GM19043 (cell line): ENCODE measurements at regions not wholly inside any gene's neighbourhood (a gene's known extent, or its start where the extent isn't known, plus 50 kb on each side); places are given as distances from the start of the nearest gene placed in this dataset.

Experiments used
- ATAC-seq: cut with Tn5 transposase; IDR thresholded peaks from one replicate; pipeline ENCODE4 v1.9.1; 2021; ENCODE audit warnings: low read depth; ENCODE audit not compliant: unreplicated experiment

DNA sequence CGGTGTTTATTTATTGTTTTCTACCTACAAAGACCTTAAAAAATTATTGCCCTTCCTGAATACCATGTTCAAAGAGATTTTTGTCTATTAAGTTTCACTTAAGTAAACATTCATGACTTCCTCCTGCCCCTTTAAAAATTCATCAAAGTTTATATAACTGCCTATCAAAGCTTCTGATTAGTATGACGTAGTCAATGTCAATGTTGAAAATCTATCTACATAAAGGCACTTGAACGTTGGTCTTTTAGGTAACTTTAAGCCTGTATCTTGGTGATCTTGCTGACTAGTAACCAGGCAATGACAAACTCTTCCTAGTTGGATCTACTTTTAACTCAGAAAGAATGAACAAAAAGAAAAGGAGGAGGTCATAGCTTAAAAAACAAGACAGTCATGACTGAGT is 97.2 kb downstream of the MAIP1 start:
- ATAC-seq, result no peak

DNA sequence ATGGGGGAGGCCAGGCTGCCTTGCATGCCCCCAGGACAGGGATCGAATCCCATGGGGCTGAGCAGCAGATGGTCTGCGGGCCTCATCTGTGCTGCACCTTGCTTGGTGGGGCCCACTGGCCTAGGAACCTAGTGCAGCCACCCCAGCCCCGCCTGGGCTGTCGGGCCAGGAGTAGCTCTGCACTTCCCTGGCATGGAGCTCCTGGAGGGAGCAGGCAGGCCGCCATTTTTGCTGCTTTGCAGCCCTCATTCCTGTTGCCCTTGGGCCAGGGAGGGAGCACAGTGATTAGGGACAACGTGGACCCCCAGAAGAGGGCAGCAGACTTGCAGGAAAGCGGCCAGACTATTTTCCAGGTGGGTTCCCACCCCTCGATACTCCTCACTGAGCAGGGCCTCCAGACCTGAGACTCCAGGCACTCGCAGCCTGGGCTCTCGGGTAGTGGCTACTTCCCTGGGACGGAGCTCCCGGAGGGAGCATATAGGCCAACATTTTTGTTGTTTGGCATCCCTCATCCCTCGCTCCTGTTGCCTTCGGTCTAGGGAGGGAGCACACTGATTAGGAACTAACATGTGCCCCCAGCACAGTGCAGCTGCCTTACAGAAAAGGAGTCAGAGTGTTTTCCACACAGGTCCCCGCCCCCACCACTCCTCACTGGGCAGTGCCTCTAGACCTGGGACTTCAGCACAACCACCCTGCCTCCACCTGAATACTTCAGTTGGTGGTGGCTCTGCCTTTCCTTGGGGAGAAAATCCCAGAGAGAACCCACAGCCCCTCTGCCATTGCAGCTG is 99.5 kb downstream of the MAIP1 start:
- no peak for ATAC-seq

DNA sequence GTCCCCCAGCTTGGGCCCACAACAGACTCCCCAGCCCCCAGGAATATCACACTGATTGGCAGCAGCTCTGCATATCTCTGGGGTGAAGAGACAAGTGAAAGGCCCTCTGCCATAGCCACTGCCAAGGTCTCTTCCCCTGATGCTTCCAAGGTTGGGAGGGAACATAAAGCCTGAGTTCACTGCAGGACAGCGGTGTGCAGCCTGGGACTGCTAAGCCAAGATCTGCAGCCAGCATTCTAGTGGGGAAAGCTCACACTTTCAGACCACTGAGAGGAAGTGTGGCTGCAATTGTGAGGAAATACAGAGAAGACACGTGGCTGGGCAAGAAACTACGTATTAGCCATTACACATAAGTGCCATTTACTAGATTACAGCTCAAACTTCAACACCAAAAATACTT is 100.7 kb downstream of the MAIP1 start:
- ATAC-seq, result no peak

DNA sequence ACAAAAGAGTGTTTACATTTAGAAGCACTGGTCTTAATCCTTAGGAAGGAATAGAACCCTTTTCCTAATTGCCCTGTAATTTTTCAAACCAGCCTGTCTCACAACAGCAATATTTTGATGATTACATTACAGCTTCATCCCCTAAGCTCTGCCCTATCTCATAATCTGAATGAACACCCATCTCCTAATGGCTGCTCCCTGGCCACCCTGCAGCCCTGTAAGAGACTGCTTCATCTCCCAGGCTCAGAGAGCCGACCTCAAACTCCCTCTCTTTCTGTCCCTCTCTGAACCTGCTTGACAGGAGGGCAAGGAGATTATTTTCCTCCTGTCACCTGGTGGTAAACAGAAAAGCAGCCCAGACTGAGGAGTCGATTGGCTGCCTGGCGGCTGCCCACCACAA is 107.8 kb downstream of the MAIP1 start:
- no peak for ATAC-seq

- no peak for ATAC-seq
Observed at GRCh38 chr2:200064879-200065278, 109.5 kb downstream of the MAIP1 start.

- ATAC-seq, result no peak
Observed at GRCh38 chr2:200065477-200065876, 110.1 kb downstream of the MAIP1 start.

GRCh38 chr2:200066417-200066816 is 111.0 kb downstream of the MAIP1 start:
- no peak for ATAC-seq

- ATAC-seq, result no peak
Observed at GRCh38 chr2:200068642-200069041, 113.3 kb downstream of the MAIP1 start.

GRCh38 chr2:200077210-200077650 is 121.8 kb downstream of the MAIP1 start:
- no peak for ATAC-seq

DNA sequence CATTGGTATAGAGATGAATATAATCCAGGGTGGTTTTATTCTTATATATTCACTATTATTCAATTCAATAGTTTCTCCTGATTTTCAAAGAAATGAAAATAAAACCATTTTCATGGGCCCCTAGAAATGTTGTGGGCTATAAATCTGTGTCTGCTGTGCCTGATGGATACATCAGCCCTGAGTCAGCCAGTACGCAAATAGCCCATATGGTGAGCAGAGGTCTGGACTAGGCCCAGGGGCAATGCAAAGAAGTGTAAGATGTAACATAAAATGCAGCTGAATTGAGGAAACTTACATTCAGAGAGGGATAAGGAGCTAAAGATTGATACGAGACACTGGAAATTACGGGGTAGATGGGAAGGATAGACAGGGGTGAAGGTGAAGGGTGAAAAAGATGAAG is 122.5 kb downstream of the MAIP1 start:
- ATAC-seq, result no peak

- ATAC-seq, result no peak
Observed at GRCh38 chr2:200079356-200079755, 124.0 kb downstream of the MAIP1 start.

DNA sequence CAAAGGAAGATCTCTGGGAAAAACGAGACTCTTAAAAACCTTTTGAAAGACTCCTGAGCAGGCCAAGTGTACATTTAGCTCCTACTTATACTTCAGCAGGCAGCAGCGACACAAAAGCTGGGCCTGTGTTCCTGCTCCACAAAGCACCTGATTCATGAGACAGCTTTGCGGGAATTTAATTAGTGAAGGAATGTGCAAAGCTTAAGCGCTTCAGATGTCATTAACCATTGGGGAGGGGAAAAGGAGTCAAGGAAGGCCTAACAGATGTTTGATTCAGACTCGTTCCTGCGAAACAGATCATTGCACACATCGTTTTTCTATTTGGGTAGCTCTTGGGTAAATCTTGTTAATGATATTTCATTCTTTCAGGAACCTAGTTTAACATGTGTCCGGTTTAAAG is 125.9 kb downstream of the MAIP1 start:
- ATAC-seq, result no peak

DNA sequence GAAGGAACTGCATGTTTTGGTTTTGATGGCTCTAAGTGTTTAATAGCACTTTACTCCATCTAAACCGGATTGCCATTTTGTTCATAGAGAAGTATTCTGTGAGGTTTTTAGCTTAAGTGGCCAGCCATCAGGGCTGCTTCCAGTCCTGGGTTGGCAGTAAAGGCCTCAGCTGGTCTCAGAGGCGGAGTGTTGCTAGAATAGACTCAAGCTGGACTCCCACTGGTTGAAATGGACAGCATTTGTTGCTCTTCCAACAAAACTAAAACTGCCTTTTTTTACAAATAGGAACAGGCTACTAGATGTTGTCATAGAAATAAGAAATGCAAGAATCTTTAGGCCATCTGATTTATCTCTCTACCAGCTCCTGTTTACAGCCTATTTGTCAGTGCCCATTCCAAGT is 126.4 kb downstream of the MAIP1 start:
- no peak for ATAC-seq

DNA sequence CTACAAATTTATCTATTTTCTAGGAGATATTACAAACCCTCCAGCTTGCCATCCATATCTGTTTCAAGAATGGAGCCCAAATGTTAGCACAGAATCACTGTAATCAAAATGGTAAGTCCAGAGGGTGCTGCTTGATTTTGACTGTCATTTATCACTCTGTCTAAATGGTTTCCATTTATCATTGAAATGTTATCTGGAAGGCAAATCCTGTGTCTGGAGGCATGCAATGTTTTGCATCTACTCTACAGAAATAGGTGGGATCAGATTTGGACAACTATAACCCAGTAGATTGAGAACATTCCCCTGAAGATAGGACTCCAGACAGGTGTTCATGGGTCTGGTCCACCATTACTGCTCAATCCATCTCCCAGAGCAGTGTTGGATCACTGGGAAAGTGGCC is 128.7 kb downstream of the MAIP1 start:
- ATAC-seq, result no peak

DNA sequence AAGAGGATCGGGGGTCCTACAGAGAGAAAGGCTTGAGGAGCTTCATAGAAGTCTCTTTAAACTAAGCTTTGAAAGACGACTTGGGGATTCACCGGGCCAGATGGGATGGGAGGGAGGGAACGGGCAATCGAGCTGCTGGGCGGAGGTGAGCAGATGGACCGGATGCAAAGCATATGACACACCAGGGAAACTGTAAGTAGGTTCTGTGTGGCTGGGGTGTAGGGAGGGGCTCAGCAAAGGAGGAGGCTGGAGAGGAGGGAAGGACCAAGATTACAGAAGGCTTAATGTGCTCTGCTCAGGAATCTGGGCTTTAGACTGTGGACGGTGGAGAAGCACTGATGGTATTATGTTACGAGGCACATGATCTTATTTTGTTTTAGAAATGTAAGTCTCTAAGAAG is 131.5 kb downstream of the MAIP1 start:
- ATAC-seq, result no peak

DNA sequence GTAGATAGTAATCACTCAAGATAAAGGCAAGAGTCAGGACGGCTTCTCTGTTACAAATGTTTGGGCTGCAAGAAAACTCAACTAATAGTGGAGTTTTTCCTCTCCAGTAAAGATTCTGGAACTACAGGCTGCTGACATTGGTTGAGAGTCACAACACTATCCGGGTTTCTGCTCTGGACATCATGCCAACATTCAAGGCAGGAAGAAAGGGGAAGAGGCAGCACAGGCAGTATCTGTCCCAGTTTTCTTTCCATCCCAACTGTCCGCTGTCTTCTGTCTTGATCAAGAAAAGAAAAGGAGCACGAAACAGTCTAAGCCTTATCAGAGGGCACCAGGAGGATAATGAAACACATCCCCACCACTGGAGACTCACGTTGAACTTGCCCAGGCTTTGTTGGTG is 132.1 kb downstream of the MAIP1 start:
- ATAC-seq, result no peak

DNA sequence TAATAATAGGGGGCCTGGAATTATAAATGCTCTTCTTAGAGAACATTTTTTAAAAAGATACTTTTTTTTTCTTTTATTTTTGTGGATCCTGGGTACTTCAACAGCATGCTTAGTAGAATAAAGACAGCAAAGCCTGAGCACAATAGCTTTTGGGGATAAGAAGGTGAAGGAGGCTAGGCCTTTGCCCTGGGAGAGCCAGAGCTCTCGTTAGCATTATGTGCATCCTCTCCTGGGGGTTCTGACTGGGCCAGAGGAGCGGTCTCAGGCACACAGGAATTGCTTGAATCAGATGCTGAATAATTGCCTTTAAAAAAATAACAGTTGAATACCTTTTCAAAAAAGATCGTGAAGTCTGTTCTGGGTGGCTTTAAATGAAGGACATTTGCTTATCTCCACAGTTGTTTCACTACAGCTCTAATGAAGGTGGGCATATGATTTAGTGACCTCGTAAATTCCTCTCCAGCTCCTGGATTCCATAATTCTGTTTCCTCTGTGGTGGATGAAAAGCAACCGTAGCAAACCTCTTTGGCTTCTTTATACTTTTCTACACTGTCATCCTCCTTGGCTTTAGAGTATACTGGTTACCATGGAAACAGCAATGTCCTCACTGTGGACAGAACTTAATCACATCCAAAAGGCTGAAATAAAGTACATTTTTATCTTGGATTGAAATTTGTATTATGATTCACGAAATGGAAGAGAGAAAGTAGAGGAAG is 133.8 kb downstream of the MAIP1 start:
- ATAC-seq, result no peak

DNA sequence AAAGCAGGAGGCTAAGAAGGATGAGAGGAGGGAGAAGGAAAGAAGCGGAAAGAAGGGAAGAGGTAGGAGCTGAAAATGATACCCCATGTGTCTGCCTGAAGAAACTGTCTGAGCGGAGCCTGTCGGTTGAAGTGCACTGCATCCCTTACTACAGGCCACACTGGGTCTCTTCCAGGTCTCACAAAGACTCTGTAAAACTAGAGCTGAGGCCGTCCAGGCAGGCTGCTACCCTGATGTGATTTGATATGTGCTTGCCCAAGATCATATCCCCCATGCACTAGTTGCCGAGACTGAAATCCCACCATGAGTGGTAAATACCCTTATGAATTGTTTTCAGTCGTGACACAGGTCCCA is 134.4 kb downstream of the MAIP1 start:
- ATAC-seq, result no peak

DNA sequence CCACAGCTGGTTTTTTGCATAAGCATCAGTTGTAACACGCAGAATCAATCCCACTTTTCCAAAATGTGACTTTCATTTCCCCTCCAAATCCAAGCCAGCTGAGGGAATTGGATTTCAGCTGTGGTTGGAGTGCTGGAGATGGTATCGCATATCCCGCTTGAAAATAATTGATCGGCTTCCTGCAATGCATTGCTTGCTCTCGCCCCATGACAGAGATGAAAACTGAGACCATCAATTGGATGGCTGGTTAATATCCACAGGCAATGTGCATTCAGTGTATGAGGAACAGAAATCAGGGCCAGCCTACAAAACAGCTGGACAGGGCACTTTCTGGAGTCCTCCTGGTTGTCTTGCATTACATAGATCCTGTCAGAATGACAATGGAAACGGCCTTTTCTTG is 135.3 kb downstream of the MAIP1 start:
- ATAC-seq, result no peak

DNA sequence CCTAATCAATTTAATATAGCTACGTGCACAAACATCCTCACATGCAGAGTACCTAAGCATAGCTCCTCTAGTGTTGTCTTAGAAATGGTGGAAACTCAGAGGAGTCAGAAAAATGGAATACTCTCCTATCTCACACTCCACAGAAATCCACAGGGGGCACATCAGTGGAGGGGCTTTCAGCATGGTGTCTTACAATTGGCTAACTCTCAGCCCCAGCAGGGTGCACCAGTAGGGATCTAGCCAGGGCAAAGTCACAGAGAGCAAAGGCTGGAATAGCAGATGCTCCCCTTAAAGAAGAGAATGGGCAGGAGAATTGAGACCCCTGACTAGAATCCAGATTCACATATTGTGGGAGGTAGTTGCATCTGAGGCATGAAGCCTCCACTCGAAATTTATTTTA is 135.7 kb downstream of the MAIP1 start:
- ATAC-seq, result no peak

DNA sequence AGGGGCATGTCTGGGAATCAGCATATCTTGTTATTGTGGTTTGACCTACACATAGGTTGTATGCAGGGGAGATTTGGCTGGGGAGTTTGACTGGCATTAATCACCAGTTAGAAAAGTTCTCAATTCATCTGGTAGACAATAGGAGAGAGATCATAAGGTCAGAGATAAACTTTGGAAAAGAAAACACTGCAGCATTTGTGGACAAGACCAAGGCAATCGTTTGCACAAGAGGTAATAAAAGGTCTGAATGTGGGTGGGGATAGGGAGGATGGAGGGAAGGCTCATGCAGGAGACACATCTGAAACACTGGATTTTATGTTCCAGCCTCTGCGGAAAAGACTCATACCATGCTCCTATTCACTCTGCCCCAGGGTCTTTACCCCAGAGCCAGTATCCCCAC is 136.9 kb downstream of the MAIP1 start:
- ATAC-seq, result no peak

DNA sequence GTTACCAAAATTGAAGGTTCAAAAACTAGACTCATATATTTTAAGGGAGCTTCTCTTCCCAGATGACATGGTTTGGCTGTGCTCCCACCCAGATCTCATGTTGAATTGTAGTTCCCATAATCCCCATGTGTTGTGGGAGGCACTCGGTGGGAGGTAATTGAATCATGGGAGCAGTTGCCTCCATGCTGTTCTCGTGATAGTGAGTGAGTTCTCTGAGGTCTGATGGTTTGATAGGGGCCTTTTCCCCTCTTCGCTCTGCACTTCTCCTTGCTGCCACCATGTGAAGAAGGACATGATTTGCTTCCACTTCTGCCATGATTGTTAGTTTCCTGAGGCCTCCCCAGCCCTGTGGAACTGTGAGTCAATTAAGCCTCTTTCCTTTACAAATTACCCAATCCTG is 140.1 kb downstream of the MAIP1 start:
- no peak for ATAC-seq
